ENCODE measurements at regions not wholly inside any gene's neighbourhood (a gene's known extent, or its start where the extent isn't known, plus 50 kb on each side); places are given as distances from the start of the nearest gene placed in this dataset.

DNA sequence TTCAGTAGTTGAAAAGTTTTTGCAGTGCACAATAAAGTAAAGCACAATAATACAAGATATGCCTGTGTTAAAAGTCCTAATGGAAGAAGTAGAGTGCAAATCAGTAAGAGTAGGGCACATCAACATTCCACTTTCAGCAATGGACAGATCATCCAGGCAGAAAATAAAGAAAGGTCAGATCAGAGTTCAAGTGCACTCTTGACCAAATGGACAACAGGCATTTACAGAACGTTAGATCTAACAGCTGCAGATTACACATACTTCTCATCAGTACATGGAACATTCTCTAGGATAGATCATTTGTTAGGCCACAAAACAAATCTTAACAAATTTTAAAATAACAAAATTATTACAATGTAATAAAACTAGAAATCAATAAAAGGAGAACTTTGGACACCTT is 1373.5 kb upstream of the PABPC4L start:
- no peaks in the 10 kb centered on the region for H3K9me3 ChIP-seq
- intact Hi-C loops (cut with DNase I) = no loop called here
- no peak overlapping the region for H3K27ac ChIP-seq
- no peak for DNase-seq
- no peaks in the 10 kb centered on the region for H3K36me3 ChIP-seq
- H3K4me1 ChIP-seq = no peaks in the 10 kb centered on the region
- TF ChIP-seq, protein P1, sequence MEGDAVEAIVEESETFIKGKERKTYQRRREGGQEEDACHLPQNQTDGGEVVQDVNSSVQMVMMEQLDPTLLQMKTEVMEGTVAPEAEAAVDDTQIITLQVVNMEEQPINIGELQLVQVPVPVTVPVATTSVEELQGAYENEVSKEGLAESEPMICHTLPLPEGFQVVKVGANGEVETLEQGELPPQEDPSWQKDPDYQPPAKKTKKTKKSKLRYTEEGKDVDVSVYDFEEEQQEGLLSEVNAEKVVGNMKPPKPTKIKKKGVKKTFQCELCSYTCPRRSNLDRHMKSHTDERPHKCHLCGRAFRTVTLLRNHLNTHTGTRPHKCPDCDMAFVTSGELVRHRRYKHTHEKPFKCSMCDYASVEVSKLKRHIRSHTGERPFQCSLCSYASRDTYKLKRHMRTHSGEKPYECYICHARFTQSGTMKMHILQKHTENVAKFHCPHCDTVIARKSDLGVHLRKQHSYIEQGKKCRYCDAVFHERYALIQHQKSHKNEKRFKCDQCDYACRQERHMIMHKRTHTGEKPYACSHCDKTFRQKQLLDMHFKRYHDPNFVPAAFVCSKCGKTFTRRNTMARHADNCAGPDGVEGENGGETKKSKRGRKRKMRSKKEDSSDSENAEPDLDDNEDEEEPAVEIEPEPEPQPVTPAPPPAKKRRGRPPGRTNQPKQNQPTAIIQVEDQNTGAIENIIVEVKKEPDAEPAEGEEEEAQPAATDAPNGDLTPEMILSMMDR (IDR thresholded peaks at IDR 0.05) = no peak
- TF ChIP-seq POLR2A (IDR thresholded peaks at IDR 0.05) = no peak
- H3K27me3 ChIP-seq = no peaks in the 10 kb centered on the region
- H3K4me3 ChIP-seq = no peak overlapping the region
- WGBS, 2 donors = 25 to 33% methylated on average over 1 of the region's 1 CpG

GRCh38 chr4:135573251-135573650 is 1371.7 kb upstream of the PABPC4L start:
- H3K36me3 ChIP-seq = no peaks in the 10 kb centered on the region
- no peaks in the 10 kb centered on the region for H3K4me1 ChIP-seq
- no peak overlapping the region for H3K4me3 ChIP-seq
- no peaks in the 10 kb centered on the region for H3K27me3 ChIP-seq
- intact Hi-C loops (cut with DNase I) = no loop called here
- DNase-seq = no peak
- no peak overlapping the region for H3K27ac ChIP-seq
- TF ChIP-seq, protein P1 (IDR thresholded peaks at IDR 0.05) = no peak
- no peak for TF ChIP-seq POLR2A (IDR thresholded peaks at IDR 0.05)
- no peaks in the 10 kb centered on the region for H3K9me3 ChIP-seq

DNA sequence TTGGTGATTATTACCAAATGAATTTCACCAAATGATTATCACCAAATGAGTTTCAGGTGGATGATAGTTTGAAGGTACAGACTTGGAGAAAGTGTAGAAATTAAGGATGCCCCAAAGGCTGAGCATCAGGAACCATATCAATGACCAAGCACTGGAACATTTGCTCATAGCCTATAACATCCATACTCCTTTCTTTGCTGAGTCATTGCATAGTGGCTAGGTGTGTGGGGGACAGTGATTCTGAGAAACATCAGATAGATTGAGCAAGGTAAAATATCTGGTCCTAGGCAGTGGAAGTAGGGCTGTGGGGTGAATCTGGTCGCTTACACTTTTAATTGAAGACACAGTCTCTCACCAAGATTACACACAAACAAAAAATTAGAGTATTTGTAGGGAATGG is 1362.5 kb upstream of the PABPC4L start:
- no peaks in the 10 kb centered on the region for H3K36me3 ChIP-seq
- H3K27me3 ChIP-seq = no peaks in the 10 kb centered on the region
- H3K4me3 ChIP-seq = no peak overlapping the region
- no peaks in the 10 kb centered on the region for H3K4me1 ChIP-seq
- WGBS, 2 donors = 18 to 41% methylated on average over 1 of the region's 1 CpG
- H3K9me3 ChIP-seq = no peaks in the 10 kb centered on the region
- no peak for TF ChIP-seq POLR2A (IDR thresholded peaks at IDR 0.05)
- TF ChIP-seq, protein P1 (IDR thresholded peaks at IDR 0.05) = no peak
- H3K27ac ChIP-seq = no peak overlapping the region
- intact Hi-C loops (cut with DNase I) = no loop called here
- no peak for DNase-seq

- no peak overlapping the region for H3K27ac ChIP-seq
- TF ChIP-seq, protein P1 (IDR thresholded peaks at IDR 0.05) = no peak
- TF ChIP-seq POLR2A (IDR thresholded peaks at IDR 0.05) = no peak
- no peak overlapping the region for H3K4me3 ChIP-seq
- H3K4me1 ChIP-seq = no peaks in the 10 kb centered on the region
- intact Hi-C loops (cut with DNase I) = no loop called here
- WGBS, 2 donors = 56 to 70% methylated on average over 1 of the region's 1 CpG
- H3K9me3 ChIP-seq = no peaks in the 10 kb centered on the region
- no peaks in the 10 kb centered on the region for H3K36me3 ChIP-seq
- DNase-seq = no peak
- H3K27me3 ChIP-seq = no peaks in the 10 kb centered on the region
Observed at GRCh38 chr4:135553213-135553612, 1351.6 kb upstream of the PABPC4L start.

DNA sequence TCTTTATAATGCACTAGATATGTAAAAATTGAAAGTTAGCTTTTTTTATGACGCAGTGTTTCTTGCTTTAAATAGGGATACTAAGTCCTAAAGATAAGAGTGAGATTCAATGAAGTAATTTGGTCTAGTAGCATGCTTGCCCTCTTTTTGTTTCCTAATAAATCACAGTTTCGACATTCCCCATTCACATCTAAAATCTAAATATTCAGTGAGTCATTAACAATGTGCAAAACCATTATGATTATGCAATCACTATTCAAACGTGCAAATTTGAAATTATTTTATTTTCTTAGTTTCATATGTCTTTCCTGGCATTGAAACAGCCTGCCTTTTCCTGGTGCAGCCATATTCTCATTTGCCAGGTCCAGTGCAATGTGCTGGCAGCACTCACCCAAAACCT is 1350.5 kb upstream of the PABPC4L start:
- Histone ChIP-seq H3K9me3 (no peaks in the 10 kb centered on the region), H3K4me3 (no peak overlapping the region), H3K27ac (no peak overlapping the region), H3K27me3 (no peaks in the 10 kb centered on the region), H3K36me3 (no peaks in the 10 kb centered on the region), H3K4me1 (no peaks in the 10 kb centered on the region)
- intact Hi-C loops (cut with DNase I) = no loop called here
- TF ChIP-seq, protein P1 (IDR thresholded peaks at IDR 0.05) = no peak
- TF ChIP-seq POLR2A (IDR thresholded peaks at IDR 0.05) = no peak
- no peak for DNase-seq
- 58 to 59% methylated on average over 3 of the region's 3 CpGs for WGBS, 2 donors
